Activated T-cell treated with anti-CD3 and anti-CD28 coated beads, Interleukin-2, amount 50 U/mL, for 24 hours (primary cell): ENCODE measurements at regions not wholly inside any gene's neighbourhood (a gene's known extent, or its start where the extent isn't known, plus 50 kb on each side); places are given as distances from the start of the nearest gene placed in this dataset.

ENCODE experiments used
- DNase-seq: peaks from one replicate; pipeline ENCODE4 v3.0.0-alpha.2; 2020
- H3K27ac Mint-ChIP-seq: 2 replicates; pipeline ENCODE4 v1.8.0; 2020; ENCODE audit warnings: mild to moderate bottlenecking, mixed read lengths
- H3K27me3 Mint-ChIP-seq: 2 replicates; pipeline ENCODE4 v1.8.0; 2020; ENCODE audit warnings: mixed read lengths
- H3K36me3 Mint-ChIP-seq: 2 replicates; pipeline ENCODE4 v1.8.0; 2020; ENCODE audit warnings: low read depth, mixed read lengths
- H3K4me1 Mint-ChIP-seq: 2 replicates; pipeline ENCODE4 v1.8.0; 2020; ENCODE audit warnings: low read depth, mixed read lengths
- H3K4me3 Mint-ChIP-seq: 2 replicates; pipeline ENCODE4 v1.8.0; 2020; ENCODE audit warnings: mild to moderate bottlenecking, moderate library complexity, mixed read lengths
- H3K9me3 Mint-ChIP-seq: 2 replicates; pipeline ENCODE4 v1.8.0; 2020; ENCODE audit warnings: mixed read lengths

GRCh38 chr4:62917649-62918048 lies 1491.6 kb downstream of the TECRL start:
- Mint-ChIP-seq H3K27ac (no peak overlapping the region), H3K27me3 (no peaks in the 10 kb centered on the region)

GRCh38 chr4:62914758-62915157 lies 1494.5 kb downstream of the TECRL start:
- H3K4me3 Mint-ChIP-seq, result no peak overlapping the region
- DNase-seq, result no peak
- no peaks in the 10 kb centered on the region for H3K4me1 Mint-ChIP-seq

More at GRCh38 chr4:62917649-62918048, 1491.6 kb downstream of the TECRL start:
- no peaks in the 10 kb centered on the region for H3K4me1 Mint-ChIP-seq
- H3K4me3 Mint-ChIP-seq, result no peak overlapping the region
- H3K36me3 Mint-ChIP-seq, result no peaks in the 10 kb centered on the region
- no peak for DNase-seq
- no peaks in the 10 kb centered on the region for H3K9me3 Mint-ChIP-seq

GRCh38 chr4:62913065-62913464 lies 1496.2 kb downstream of the TECRL start:
- Mint-ChIP-seq H3K27ac (no peak overlapping the region), H3K9me3 (peaks cover 4% of the 10 kb centered on the region), H3K4me1 (no peaks in the 10 kb centered on the region), H3K27me3 (no peaks in the 10 kb centered on the region), H3K4me3 (no peak overlapping the region), H3K36me3 (no peaks in the 10 kb centered on the region)
- DNase-seq, result no peak

More at GRCh38 chr4:62914758-62915157, 1494.5 kb downstream of the TECRL start:
- Mint-ChIP-seq H3K9me3 (peaks cover 4% of the 10 kb centered on the region), H3K27me3 (no peaks in the 10 kb centered on the region), H3K27ac (no peak overlapping the region), H3K36me3 (no peaks in the 10 kb centered on the region)

GRCh38 chr4:62912531-62912930 lies 1496.7 kb downstream of the TECRL start:
- Mint-ChIP-seq H3K27me3 (no peaks in the 10 kb centered on the region), H3K4me1 (no peaks in the 10 kb centered on the region), H3K9me3 (peaks cover 4% of the 10 kb centered on the region), H3K36me3 (no peaks in the 10 kb centered on the region), H3K27ac (no peak overlapping the region), H3K4me3 (no peak overlapping the region)
- no peak for DNase-seq

GRCh38 chr4:62909238-62909637 lies 1500.0 kb downstream of the TECRL start:
- no peak overlapping the region for H3K4me3 Mint-ChIP-seq
- H3K27ac Mint-ChIP-seq, result no peak overlapping the region
- H3K4me1 Mint-ChIP-seq, result no peaks in the 10 kb centered on the region
- no peak for DNase-seq
- no peaks in the 10 kb centered on the region for H3K27me3 Mint-ChIP-seq
- H3K36me3 Mint-ChIP-seq, result no peaks in the 10 kb centered on the region
- peaks cover 4% of the 10 kb centered on the region for H3K9me3 Mint-ChIP-seq

- no peaks in the 10 kb centered on the region for H3K4me1 Mint-ChIP-seq
- peaks cover 8% of the 10 kb centered on the region for H3K9me3 Mint-ChIP-seq
- no peak overlapping the region for H3K4me3 Mint-ChIP-seq
- no peak overlapping the region for H3K27ac Mint-ChIP-seq
- no peaks in the 10 kb centered on the region for H3K27me3 Mint-ChIP-seq
- DNase-seq, result no peak
- no peaks in the 10 kb centered on the region for H3K36me3 Mint-ChIP-seq
Measured at GRCh38 chr4:62901101-62901500, 1508.1 kb downstream of the TECRL start.

- Mint-ChIP-seq H3K27me3 (no peaks in the 10 kb centered on the region), H3K4me1 (no peaks in the 10 kb centered on the region)
Measured at GRCh38 chr4:62899646-62900364, 1509.4 kb downstream of the TECRL start.

GRCh38 chr4:62898115-62898514 lies 1511.1 kb downstream of the TECRL start:
- Mint-ChIP-seq H3K27me3 (no peaks in the 10 kb centered on the region), H3K36me3 (no peaks in the 10 kb centered on the region), H3K4me1 (no peaks in the 10 kb centered on the region), H3K27ac (no peak overlapping the region), H3K4me3 (no peak overlapping the region), H3K9me3 (peaks cover 12% of the 10 kb centered on the region)
- DNase-seq, result no peak

More at GRCh38 chr4:62899646-62900364, 1509.4 kb downstream of the TECRL start:
- no peak overlapping the region for H3K4me3 Mint-ChIP-seq
- H3K27ac Mint-ChIP-seq, result no peak overlapping the region
- H3K9me3 Mint-ChIP-seq, result peaks cover 9% of the 10 kb centered on the region
- no peak for DNase-seq
- H3K36me3 Mint-ChIP-seq, result no peaks in the 10 kb centered on the region

- no peaks in the 10 kb centered on the region for H3K4me1 Mint-ChIP-seq
- H3K27ac Mint-ChIP-seq, result no peak overlapping the region
- H3K9me3 Mint-ChIP-seq, result peaks cover 6% of the 10 kb centered on the region
- H3K4me3 Mint-ChIP-seq, result no peak overlapping the region
- DNase-seq, result no peak
- no peaks in the 10 kb centered on the region for H3K36me3 Mint-ChIP-seq
- H3K27me3 Mint-ChIP-seq, result no peaks in the 10 kb centered on the region
Measured at GRCh38 chr4:62896721-62897120, 1512.5 kb downstream of the TECRL start.

- H3K36me3 Mint-ChIP-seq, result no peaks in the 10 kb centered on the region
- no peaks in the 10 kb centered on the region for H3K4me1 Mint-ChIP-seq
- H3K4me3 Mint-ChIP-seq, result no peak overlapping the region
- H3K9me3 Mint-ChIP-seq, result peaks cover 25% of the 10 kb centered on the region
- no peaks in the 10 kb centered on the region for H3K27me3 Mint-ChIP-seq
- H3K27ac Mint-ChIP-seq, result no peak overlapping the region
- no peak for DNase-seq
Measured at GRCh38 chr4:62881901-62882300, 1527.3 kb downstream of the TECRL start.

- no peaks in the 10 kb centered on the region for H3K27me3 Mint-ChIP-seq
Measured at GRCh38 chr4:62881210-62881609, 1528.0 kb downstream of the TECRL start.

GRCh38 chr4:62872856-62873255 lies 1536.4 kb downstream of the TECRL start:
- Mint-ChIP-seq H3K27me3 (no peaks in the 10 kb centered on the region), H3K27ac (no peak overlapping the region), H3K9me3 (peaks cover 10% of the 10 kb centered on the region), H3K4me1 (no peaks in the 10 kb centered on the region), H3K36me3 (no peaks in the 10 kb centered on the region), H3K4me3 (no peak overlapping the region)
- no peak for DNase-seq

More at GRCh38 chr4:62881210-62881609, 1528.0 kb downstream of the TECRL start:
- H3K27ac Mint-ChIP-seq, result no peak overlapping the region
- no peaks in the 10 kb centered on the region for H3K4me1 Mint-ChIP-seq
- no peak for DNase-seq
- peaks cover 26% of the 10 kb centered on the region for H3K9me3 Mint-ChIP-seq
- no peaks in the 10 kb centered on the region for H3K36me3 Mint-ChIP-seq
- no peak overlapping the region for H3K4me3 Mint-ChIP-seq

- Mint-ChIP-seq H3K27me3 (no peaks in the 10 kb centered on the region), H3K9me3 (peaks cover 6% of the 10 kb centered on the region), H3K4me3 (no peak overlapping the region), H3K27ac (no peak overlapping the region), H3K36me3 (no peaks in the 10 kb centered on the region), H3K4me1 (no peaks in the 10 kb centered on the region)
- DNase-seq, result no peak
Measured at GRCh38 chr4:62871078-62871477, 1538.2 kb downstream of the TECRL start.

- no peaks in the 10 kb centered on the region for H3K4me1 Mint-ChIP-seq
- no peak overlapping the region for H3K27ac Mint-ChIP-seq
- H3K9me3 Mint-ChIP-seq, result peaks cover 6% of the 10 kb centered on the region
- H3K27me3 Mint-ChIP-seq, result no peaks in the 10 kb centered on the region
- DNase-seq, result no peak
- no peak overlapping the region for H3K4me3 Mint-ChIP-seq
- no peaks in the 10 kb centered on the region for H3K36me3 Mint-ChIP-seq
Measured at GRCh38 chr4:62870451-62870850, 1538.8 kb downstream of the TECRL start.

- H3K9me3 Mint-ChIP-seq, result peaks cover 8% of the 10 kb centered on the region
- H3K27ac Mint-ChIP-seq, result no peak overlapping the region
- H3K4me3 Mint-ChIP-seq, result no peak overlapping the region
- H3K27me3 Mint-ChIP-seq, result no peaks in the 10 kb centered on the region
- no peaks in the 10 kb centered on the region for H3K4me1 Mint-ChIP-seq
- no peaks in the 10 kb centered on the region for H3K36me3 Mint-ChIP-seq
- DNase-seq, result no peak
Measured at GRCh38 chr4:62865261-62865660, 1544.0 kb downstream of the TECRL start.
